ENCODE measurements at regions not wholly inside any gene's neighbourhood (a gene's known extent, or its start where the extent isn't known, plus 50 kb on each side); places are given as distances from the start of the nearest gene placed in this dataset.

DNA sequence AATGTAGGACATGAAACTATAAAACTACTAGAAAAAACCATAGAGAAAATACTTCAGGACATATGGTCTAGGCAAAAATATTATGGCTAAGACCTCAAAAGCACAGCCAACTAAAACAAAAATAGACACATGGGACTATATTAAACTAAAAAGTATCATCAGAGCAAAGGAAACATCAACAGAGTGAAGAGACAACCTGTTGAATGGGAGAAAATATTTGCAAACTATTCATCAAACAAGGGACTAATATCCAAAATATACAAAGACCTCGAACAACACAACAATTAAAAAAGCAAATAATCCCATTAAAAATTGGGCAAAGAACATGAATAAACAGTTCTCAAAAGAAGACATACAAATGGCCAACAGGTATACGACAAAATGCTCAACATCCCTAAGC is 210.9 kb downstream of the PCSK1 start:
- no peak for DNase-seq
- WGBS (ENCODE audit: low lambda C conversion rate), result 93% methylated on average over 2 of the region's 2 CpGs
- Histone ChIP-seq H3K79me2 (ENCODE audit: insufficient read depth) (no peaks in the 10 kb centered on the region), H4K20me1 (ENCODE audit: insufficient read depth) (no peaks in the 10 kb centered on the region), H3K9ac (no peak overlapping the region), H3K9me3 (no peaks in the 10 kb centered on the region), H3K27ac (ENCODE audit: low read depth in 2 of 2, low read length in 1 of 2) (no peak overlapping the region), H3K27me3 (ENCODE audit: insufficient read depth) (no peaks in the 10 kb centered on the region), H3F3A (replicated peaks; ENCODE audit: insufficient read depth) (peaks cover 38% of the 10 kb centered on the region), H3K9me2 (no peaks in the 10 kb centered on the region), H3K4me1 (ENCODE audit: control insufficient read depth in 1 of 2, insufficient read depth in 2 of 2, low read depth in 1 of 2, low read length in 1 of 2) (peaks cover 0 to 27% of the 10 kb centered on the region in 2 experiments; a peak in 1 of 4 replicates), H3K36me3 (replicated peaks in 1 of 2; ENCODE audit: control insufficient read depth in 1 of 2, insufficient read depth in 2 of 2, low read length in 1 of 2) (no peaks in the 10 kb centered on the region), H3K4me2 (no peak overlapping the region), H3K4me3 (ENCODE audit: low read depth in 2 of 2, low read length in 1 of 2) (no peak overlapping the region), H2AFZ (ENCODE audit: low read depth) (no peak overlapping the region)
- ChIA-PET POLR2A (no interaction called here), CTCF (no interaction called here)
- TF ChIP-seq RFX5 (IDR thresholded peaks at IDR 0.05; ENCODE audit: low read length) (no peak), POLR2AphosphoS5 (IDR thresholded peaks at IDR 0.05; ENCODE audit: low read depth, low read length) (no peak), EP300 (IDR thresholded peaks at IDR 0.05; ENCODE audit: borderline replicate concordance in 1 of 2, low read depth in 1 of 2, low read length in 1 of 2) (no peak), TEAD4 (IDR thresholded peaks at IDR 0.05; ENCODE audit: borderline replicate concordance, insufficient read depth) (no peak), TAF1 (IDR thresholded peaks at IDR 0.05; ENCODE audit: borderline replicate concordance, low read depth, low read length) (no peak), NRF1 (IDR thresholded peaks at IDR 0.05; ENCODE audit: low read depth, low read length) (no peak), EZH2phosphoT487 (IDR thresholded peaks at IDR 0.05; ENCODE audit: borderline replicate concordance, low read depth) (no peak), JUND (IDR thresholded peaks at IDR 0.05) (no peak), FOXM1 (IDR thresholded peaks at IDR 0.05; ENCODE audit: low read depth) (no peak), RXRA (IDR thresholded peaks at IDR 0.05; ENCODE audit: borderline replicate concordance, low read depth) (no peak), RAD21 (IDR thresholded peaks at IDR 0.05; ENCODE audit: low read length) (no peak), YY1 (IDR thresholded peaks at IDR 0.05; ENCODE audit: low read depth) (no peak), FOSL2 (IDR thresholded peaks at IDR 0.05; ENCODE audit: borderline replicate concordance, low read depth) (no peak), GATA2 (CRISPR knock-in tag; IDR thresholded peaks at IDR 0.05) (no peak)
- TF ChIP-seq, protein P1, sequence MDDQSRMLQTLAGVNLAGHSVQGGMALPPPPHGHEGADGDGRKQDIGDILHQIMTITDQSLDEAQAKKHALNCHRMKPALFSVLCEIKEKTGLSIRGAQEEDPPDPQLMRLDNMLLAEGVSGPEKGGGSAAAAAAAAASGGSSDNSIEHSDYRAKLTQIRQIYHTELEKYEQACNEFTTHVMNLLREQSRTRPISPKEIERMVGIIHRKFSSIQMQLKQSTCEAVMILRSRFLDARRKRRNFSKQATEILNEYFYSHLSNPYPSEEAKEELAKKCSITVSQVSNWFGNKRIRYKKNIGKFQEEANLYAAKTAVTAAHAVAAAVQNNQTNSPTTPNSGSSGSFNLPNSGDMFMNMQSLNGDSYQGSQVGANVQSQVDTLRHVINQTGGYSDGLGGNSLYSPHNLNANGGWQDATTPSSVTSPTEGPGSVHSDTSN (IDR thresholded peaks at IDR 0.05), result no peak
- TF ChIP-seq, protein P2, sequence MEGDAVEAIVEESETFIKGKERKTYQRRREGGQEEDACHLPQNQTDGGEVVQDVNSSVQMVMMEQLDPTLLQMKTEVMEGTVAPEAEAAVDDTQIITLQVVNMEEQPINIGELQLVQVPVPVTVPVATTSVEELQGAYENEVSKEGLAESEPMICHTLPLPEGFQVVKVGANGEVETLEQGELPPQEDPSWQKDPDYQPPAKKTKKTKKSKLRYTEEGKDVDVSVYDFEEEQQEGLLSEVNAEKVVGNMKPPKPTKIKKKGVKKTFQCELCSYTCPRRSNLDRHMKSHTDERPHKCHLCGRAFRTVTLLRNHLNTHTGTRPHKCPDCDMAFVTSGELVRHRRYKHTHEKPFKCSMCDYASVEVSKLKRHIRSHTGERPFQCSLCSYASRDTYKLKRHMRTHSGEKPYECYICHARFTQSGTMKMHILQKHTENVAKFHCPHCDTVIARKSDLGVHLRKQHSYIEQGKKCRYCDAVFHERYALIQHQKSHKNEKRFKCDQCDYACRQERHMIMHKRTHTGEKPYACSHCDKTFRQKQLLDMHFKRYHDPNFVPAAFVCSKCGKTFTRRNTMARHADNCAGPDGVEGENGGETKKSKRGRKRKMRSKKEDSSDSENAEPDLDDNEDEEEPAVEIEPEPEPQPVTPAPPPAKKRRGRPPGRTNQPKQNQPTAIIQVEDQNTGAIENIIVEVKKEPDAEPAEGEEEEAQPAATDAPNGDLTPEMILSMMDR (IDR thresholded peaks at IDR 0.05), result no peak

All from SK-N-SH (cell line).